Neural cell (in vitro differentiated cells): ENCODE measurements at regions not wholly inside any gene's neighbourhood (a gene's known extent, or its start where the extent isn't known, plus 50 kb on each side); places are given as distances from the start of the nearest gene placed in this dataset.

Experiments
- H2AFZ ChIP-seq: fragments of 200-600, 300-800 bp; sonication (generic), shearing (Covaris generic); 2 replicates; pipeline ENCODE4 v1.6.0; 2014; ENCODE audit warnings: low read depth, mild to moderate bottlenecking, antibody characterized with exemption, low read length, moderate library complexity
- H3F3A ChIP-seq: fragments of 200-600 bp; shearing (Covaris generic); 2 replicates; pipeline ENCODE4 v1.6.1; 2016; ENCODE audit warnings: mild to moderate bottlenecking, moderate library complexity, mixed read lengths, antibody characterized with exemption, low read length; ENCODE audit not compliant: insufficient read depth, poor library complexity, severe bottlenecking
- H3K27ac ChIP-seq: fragments of 200-600, 300-800 bp; sonication (generic), shearing (Covaris generic); 2 replicates; pipeline ENCODE4 v1.5.1; 2014; ENCODE audit warnings: mild to moderate bottlenecking, low read length, moderate library complexity
- H3K27me3 ChIP-seq: fragments of 300-800, 200-600 bp; sonication (generic), shearing (Covaris generic); 2 replicates; pipeline ENCODE4 v1.6.0; 2014; ENCODE audit warnings: mild to moderate bottlenecking, low read depth, low read length, moderate library complexity; ENCODE audit not compliant: insufficient read depth
- H3K36me3 ChIP-seq: fragments of 300-800, 200-600 bp; sonication (generic), shearing (Covaris generic); 2 replicates; pipeline ENCODE4 v1.5.1; 2014; ENCODE audit warnings: mild to moderate bottlenecking, antibody characterized with exemption, low read length, moderate library complexity; ENCODE audit not compliant: insufficient read depth
- H3K4me2 ChIP-seq: fragments of 300-800, 200-600 bp; sonication (generic), shearing (Covaris generic); 2 replicates; pipeline ENCODE4 v1.6.0; 2014; ENCODE audit warnings: mild to moderate bottlenecking, low read length
- H3K4me3 ChIP-seq: fragments of 300-800, 200-600 bp; sonication (generic), shearing (Covaris generic); 2 replicates; pipeline ENCODE4 v1.5.1; 2014; ENCODE audit warnings: mild to moderate bottlenecking, low read length, moderate library complexity
- H3K79me2 ChIP-seq: fragments of 200-600 bp; shearing (Covaris generic); replicated peaks from 2 replicates; pipeline ENCODE4 v1.6.0; 2014; ENCODE audit warnings: mild to moderate bottlenecking, low read length, moderate library complexity; ENCODE audit not compliant: insufficient read depth
- H3K9ac ChIP-seq: fragments of 300-800, 200-600 bp; sonication (generic), shearing (Covaris generic); 2 replicates; pipeline ENCODE4 v1.6.1; 2016; ENCODE audit warnings: mild to moderate bottlenecking, low read length, mixed read lengths
- H3K9me2 ChIP-seq: fragments of 200-600 bp; shearing (Covaris generic); 2 replicates; pipeline ENCODE4 v1.6.1; 2016; ENCODE audit warnings: mild to moderate bottlenecking, low read length, mixed read lengths; ENCODE audit not compliant: insufficient read depth
- H3K9me3 ChIP-seq: fragments of 200-600, 300-800 bp; sonication (generic), shearing (Covaris generic); 2 replicates; pipeline ENCODE4 v1.6.1; 2016; ENCODE audit warnings: mild to moderate bottlenecking, mixed run types, low read length, moderate library complexity, mixed read lengths
- H4K20me1 ChIP-seq: fragments of 200-600 bp; shearing (Covaris generic); 2 replicates; pipeline ENCODE4 v1.6.1; 2016; ENCODE audit warnings: mild to moderate bottlenecking, mixed run types; ENCODE audit not compliant: insufficient read depth
- EP300 ChIP-seq: fragments of 450-650 bp; conservative IDR thresholded peaks from 2 replicates; pipeline ENCODE4 v1.6.1; 2014; ENCODE audit warnings: antibody characterized with exemption, mild to moderate bottlenecking, moderate library complexity; ENCODE audit not compliant: poor library complexity, severe bottlenecking
- EZH2 ChIP-seq: fragments of 200-600, 300-800 bp; shearing (Covaris generic), sonication (generic); IDR thresholded peaks from 2 replicates; pipeline ENCODE4 v1.6.1; 2014; ENCODE audit warnings: antibody characterized with exemption, low read length, borderline replicate concordance, mild to moderate bottlenecking; ENCODE audit not compliant: insufficient read depth, poor library complexity, severe bottlenecking
- MXI1 ChIP-seq: fragments of 450-650 bp; conservative IDR thresholded peaks from 2 replicates; pipeline ENCODE4 v1.6.1; 2014; ENCODE audit warnings: antibody characterized with exemption, mild to moderate bottlenecking; ENCODE audit not compliant: poor library complexity, severe bottlenecking
- POLR2AphosphoS5 ChIP-seq: IDR thresholded peaks from 2 replicates; pipeline ENCODE4 v1.6.1; 2012
- RAD21 ChIP-seq: fragments of 450-650 bp; conservative IDR thresholded peaks from 2 replicates; pipeline ENCODE4 v1.6.1; 2014; ENCODE audit warnings: antibody characterized with exemption, mild to moderate bottlenecking, moderate library complexity
- SMC3 ChIP-seq: fragments of 450-650 bp; conservative IDR thresholded peaks from 2 replicates; pipeline ENCODE4 v1.6.1; 2014; ENCODE audit warnings: antibody characterized with exemption, mild to moderate bottlenecking, moderate library complexity; ENCODE audit not compliant: poor library complexity
- TAF1 ChIP-seq: IDR thresholded peaks from 2 replicates; pipeline ENCODE4 v1.6.1; 2012; ENCODE audit warnings: low read depth
- TF ChIP-seq, protein P1 (sequence below): IDR thresholded peaks from 2 replicates; pipeline ENCODE4 v1.6.1; 2012; ENCODE audit warnings: borderline replicate concordance
- TF ChIP-seq, protein P2 (sequence below): fragments of 450-650 bp; IDR thresholded peaks from 2 replicates; pipeline ENCODE4 v1.5.1; 2014; ENCODE audit warnings: antibody characterized with exemption, mild to moderate bottlenecking, moderate library complexity; ENCODE audit not compliant: poor library complexity, severe bottlenecking

GRCh38 chr12:13571035-13571434 is 374.5 kb downstream of the EMP1 start:
- H3K36me3 ChIP-seq: no peaks in the 10 kb centered on the region
- H3K27ac ChIP-seq: no peak overlapping the region
- H3K9me2 ChIP-seq: no peaks in the 10 kb centered on the region
- H3F3A ChIP-seq: no peaks in the 10 kb centered on the region
- no peaks in the 10 kb centered on the region for H4K20me1 ChIP-seq
- H3K4me3 ChIP-seq: no peak overlapping the region
- H3K9me3 ChIP-seq: no peaks in the 10 kb centered on the region
- H3K4me2 ChIP-seq: no peak overlapping the region
- no peaks in the 10 kb centered on the region for H3K27me3 ChIP-seq
- H3K79me2 ChIP-seq: no peaks in the 10 kb centered on the region
- no peak overlapping the region for H3K9ac ChIP-seq
- no peak overlapping the region for H2AFZ ChIP-seq
- TF ChIP-seq RAD21 (no peak), MXI1 (no peak), EP300 (no peak)
- TF ChIP-seq, protein P1, sequence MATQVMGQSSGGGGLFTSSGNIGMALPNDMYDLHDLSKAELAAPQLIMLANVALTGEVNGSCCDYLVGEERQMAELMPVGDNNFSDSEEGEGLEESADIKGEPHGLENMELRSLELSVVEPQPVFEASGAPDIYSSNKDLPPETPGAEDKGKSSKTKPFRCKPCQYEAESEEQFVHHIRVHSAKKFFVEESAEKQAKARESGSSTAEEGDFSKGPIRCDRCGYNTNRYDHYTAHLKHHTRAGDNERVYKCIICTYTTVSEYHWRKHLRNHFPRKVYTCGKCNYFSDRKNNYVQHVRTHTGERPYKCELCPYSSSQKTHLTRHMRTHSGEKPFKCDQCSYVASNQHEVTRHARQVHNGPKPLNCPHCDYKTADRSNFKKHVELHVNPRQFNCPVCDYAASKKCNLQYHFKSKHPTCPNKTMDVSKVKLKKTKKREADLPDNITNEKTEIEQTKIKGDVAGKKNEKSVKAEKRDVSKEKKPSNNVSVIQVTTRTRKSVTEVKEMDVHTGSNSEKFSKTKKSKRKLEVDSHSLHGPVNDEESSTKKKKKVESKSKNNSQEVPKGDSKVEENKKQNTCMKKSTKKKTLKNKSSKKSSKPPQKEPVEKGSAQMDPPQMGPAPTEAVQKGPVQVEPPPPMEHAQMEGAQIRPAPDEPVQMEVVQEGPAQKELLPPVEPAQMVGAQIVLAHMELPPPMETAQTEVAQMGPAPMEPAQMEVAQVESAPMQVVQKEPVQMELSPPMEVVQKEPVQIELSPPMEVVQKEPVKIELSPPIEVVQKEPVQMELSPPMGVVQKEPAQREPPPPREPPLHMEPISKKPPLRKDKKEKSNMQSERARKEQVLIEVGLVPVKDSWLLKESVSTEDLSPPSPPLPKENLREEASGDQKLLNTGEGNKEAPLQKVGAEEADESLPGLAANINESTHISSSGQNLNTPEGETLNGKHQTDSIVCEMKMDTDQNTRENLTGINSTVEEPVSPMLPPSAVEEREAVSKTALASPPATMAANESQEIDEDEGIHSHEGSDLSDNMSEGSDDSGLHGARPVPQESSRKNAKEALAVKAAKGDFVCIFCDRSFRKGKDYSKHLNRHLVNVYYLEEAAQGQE: no peak

DNA sequence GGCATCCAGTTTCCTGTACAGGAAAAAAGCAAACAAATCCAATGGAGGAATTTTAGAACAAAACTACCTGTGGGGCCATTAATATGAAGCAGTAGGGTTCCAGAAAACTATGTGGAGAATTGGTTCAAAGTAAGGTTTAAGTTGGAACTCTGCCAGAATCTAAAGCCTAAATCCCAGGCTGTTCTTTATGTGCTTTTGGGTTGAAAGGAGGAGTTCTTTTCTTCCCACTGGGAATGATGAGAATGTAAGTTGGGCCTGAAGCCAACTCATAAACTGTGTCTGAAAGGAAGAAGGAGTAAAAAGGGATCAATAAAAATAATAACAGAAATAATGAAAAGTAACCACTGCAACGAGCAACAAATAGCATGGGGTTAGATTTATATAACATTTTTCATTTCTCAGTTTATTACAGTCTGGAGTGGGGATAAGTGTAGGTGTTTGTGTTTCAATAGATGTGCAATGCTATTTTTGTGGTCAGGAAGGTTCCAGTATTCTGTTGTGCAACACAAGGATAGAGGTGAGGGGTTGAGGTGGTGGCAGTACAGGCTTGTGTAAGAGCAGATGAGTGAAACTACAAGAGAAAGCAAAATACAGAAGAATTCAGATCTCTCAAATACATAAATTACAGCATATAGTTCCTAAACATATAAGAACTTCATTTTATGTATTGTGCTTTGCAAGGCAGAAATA is 373.6 kb downstream of the EMP1 start:
- Histone ChIP-seq H3K4me2 (no peak overlapping the region), H3F3A (no peaks in the 10 kb centered on the region), H3K27me3 (no peaks in the 10 kb centered on the region), H3K4me3 (no peak overlapping the region), H3K9me3 (no peaks in the 10 kb centered on the region), H2AFZ (no peak overlapping the region), H3K9ac (no peak overlapping the region), H3K27ac (no peak overlapping the region), H4K20me1 (no peaks in the 10 kb centered on the region), H3K36me3 (no peaks in the 10 kb centered on the region), H3K9me2 (no peaks in the 10 kb centered on the region), H3K79me2 (no peaks in the 10 kb centered on the region)
- TF ChIP-seq TAF1 (no peak), EZH2 (no peak), RAD21 (no peak), MXI1 (no peak), POLR2AphosphoS5 (no peak), SMC3 (no peak), EP300 (no peak)
- TF ChIP-seq, protein P2, sequence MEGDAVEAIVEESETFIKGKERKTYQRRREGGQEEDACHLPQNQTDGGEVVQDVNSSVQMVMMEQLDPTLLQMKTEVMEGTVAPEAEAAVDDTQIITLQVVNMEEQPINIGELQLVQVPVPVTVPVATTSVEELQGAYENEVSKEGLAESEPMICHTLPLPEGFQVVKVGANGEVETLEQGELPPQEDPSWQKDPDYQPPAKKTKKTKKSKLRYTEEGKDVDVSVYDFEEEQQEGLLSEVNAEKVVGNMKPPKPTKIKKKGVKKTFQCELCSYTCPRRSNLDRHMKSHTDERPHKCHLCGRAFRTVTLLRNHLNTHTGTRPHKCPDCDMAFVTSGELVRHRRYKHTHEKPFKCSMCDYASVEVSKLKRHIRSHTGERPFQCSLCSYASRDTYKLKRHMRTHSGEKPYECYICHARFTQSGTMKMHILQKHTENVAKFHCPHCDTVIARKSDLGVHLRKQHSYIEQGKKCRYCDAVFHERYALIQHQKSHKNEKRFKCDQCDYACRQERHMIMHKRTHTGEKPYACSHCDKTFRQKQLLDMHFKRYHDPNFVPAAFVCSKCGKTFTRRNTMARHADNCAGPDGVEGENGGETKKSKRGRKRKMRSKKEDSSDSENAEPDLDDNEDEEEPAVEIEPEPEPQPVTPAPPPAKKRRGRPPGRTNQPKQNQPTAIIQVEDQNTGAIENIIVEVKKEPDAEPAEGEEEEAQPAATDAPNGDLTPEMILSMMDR: no peak
- TF ChIP-seq, protein P1: no peak
